GM21619 (cell line): ENCODE measurements at regions not wholly inside any gene's neighbourhood (a gene's known extent, or its start where the extent isn't known, plus 50 kb on each side); places are given as distances from the start of the nearest gene placed in this dataset.

Experiments used
- ATAC-seq: cut with Tn5 transposase; IDR thresholded peaks from one replicate; pipeline ENCODE4 v1.9.1; 2021; ENCODE audit not compliant: unreplicated experiment

- ATAC-seq: no peak
Measured at GRCh38 chr6:149176971-149177667, 140.4 kb upstream of the TAB2 start.

- no peak for ATAC-seq
Measured at GRCh38 chr6:149179431-149179830, 138.1 kb upstream of the TAB2 start.

GRCh38 chr6:149181304-149181703 lies 136.2 kb upstream of the TAB2 start:
- no peak for ATAC-seq

GRCh38 chr6:149182262-149182661 lies 135.2 kb upstream of the TAB2 start:
- no peak for ATAC-seq

- ATAC-seq: no peak
Measured at GRCh38 chr6:149184523-149184922, 133.0 kb upstream of the TAB2 start.

GRCh38 chr6:149185799-149186357 lies 131.6 kb upstream of the TAB2 start:
- ATAC-seq: no peak

- ATAC-seq: no peak
Measured at GRCh38 chr6:149186873-149187272, 130.6 kb upstream of the TAB2 start.

GRCh38 chr6:149190224-149190831 lies 127.2 kb upstream of the TAB2 start:
- ATAC-seq: no peak

- ATAC-seq: no peak
Measured at GRCh38 chr6:149194820-149195558, 122.5 kb upstream of the TAB2 start.

GRCh38 chr6:149196091-149196490 lies 121.4 kb upstream of the TAB2 start:
- no peak for ATAC-seq

- no peak for ATAC-seq
Measured at GRCh38 chr6:149197482-149197881, 120.0 kb upstream of the TAB2 start.

- no peak for ATAC-seq
Measured at GRCh38 chr6:149198265-149198664, 119.2 kb upstream of the TAB2 start.

GRCh38 chr6:149200282-149200945 lies 117.1 kb upstream of the TAB2 start:
- no peak for ATAC-seq

GRCh38 chr6:149201068-149201655 lies 116.3 kb upstream of the TAB2 start:
- ATAC-seq: no peak

- ATAC-seq: no peak
Measured at GRCh38 chr6:149202100-149202499, 115.4 kb upstream of the TAB2 start.

- no peak for ATAC-seq
Measured at GRCh38 chr6:149202952-149203351, 114.6 kb upstream of the TAB2 start.

GRCh38 chr6:149203509-149203908 lies 114.0 kb upstream of the TAB2 start:
- no peak for ATAC-seq

- no peak for ATAC-seq
Measured at GRCh38 chr6:149208134-149208601, 109.3 kb upstream of the TAB2 start.

- no peak for ATAC-seq
Measured at GRCh38 chr6:149209871-149210775, 107.4 kb upstream of the TAB2 start.
